GM19193 (cell line): ENCODE measurements at regions not wholly inside any gene's neighbourhood (a gene's known extent, or its start where the extent isn't known, plus 50 kb on each side); places are given as distances from the start of the nearest gene placed in this dataset.

Experiments used
- POLR2A ChIP-seq: IDR thresholded peaks from 4 replicates; pipeline ENCODE4 v1.6.1; 2011; ENCODE audit not compliant: insufficient read depth, insufficient read length; ENCODE audit errors: extremely low read depth

GRCh38 chr16:29141586-29142324, 156.9 kb downstream of the LAT start:
- no peak for TF ChIP-seq POLR2A

DNA sequence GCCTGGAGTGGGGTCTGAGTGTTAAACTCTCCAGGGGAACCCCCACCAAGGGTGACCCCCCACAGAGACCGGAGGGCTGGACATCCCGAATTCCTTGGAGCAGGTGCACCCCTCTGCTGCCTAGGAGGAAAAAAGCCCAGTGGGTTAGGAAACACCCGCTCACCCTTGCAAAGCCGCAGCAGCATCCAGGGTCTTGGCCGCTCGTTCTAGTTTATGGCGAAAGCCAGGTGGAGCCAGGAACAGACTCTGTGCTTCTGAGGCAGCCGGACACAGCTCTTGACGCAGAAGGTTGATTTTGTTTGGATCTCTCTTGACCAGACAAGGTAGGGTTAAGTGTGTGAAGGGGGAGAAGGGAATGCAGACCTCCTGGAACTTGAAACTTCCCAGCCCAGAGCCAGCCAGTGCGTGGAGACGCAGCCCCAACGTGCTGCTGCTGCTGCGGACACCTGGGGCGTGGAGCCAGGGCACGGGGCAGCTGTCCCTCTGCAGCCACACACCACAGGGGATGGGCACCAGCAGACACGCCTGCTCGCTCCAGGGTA, 154.5 kb downstream of the LAT start:
- no peak for TF ChIP-seq POLR2A

- TF ChIP-seq POLR2A, result no peak
Observed at GRCh38 chr16:29126616-29127015, 141.8 kb downstream of the LAT start.

- TF ChIP-seq POLR2A, result no peak
Observed at GRCh38 chr16:29126057-29126494, 141.2 kb downstream of the LAT start.

DNA sequence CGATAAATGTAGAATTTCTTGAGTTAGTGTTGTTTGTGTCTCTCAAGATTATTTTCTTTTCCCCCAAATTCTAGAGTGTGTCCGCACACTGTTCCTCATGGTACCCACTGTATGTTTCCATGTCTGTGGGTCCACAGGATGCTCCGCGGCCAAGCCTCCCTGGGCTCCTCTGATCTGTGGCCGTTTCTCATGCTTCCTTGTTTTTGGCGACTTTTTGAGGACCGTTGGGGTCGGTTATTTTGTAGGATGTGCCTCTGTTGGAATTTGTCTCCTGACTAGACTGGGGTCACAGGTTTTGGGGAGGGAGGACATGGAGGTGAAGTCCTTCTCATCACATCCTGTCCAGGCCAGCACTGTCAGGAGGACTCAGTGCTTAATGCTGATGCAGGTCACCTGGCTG, 140.0 kb downstream of the LAT start:
- TF ChIP-seq POLR2A, result no peak

GRCh38 chr16:29117631-29118030, 132.8 kb downstream of the LAT start:
- no peak for TF ChIP-seq POLR2A

- no peak for TF ChIP-seq POLR2A
Observed at GRCh38 chr16:29116980-29117379, 132.1 kb downstream of the LAT start.

DNA sequence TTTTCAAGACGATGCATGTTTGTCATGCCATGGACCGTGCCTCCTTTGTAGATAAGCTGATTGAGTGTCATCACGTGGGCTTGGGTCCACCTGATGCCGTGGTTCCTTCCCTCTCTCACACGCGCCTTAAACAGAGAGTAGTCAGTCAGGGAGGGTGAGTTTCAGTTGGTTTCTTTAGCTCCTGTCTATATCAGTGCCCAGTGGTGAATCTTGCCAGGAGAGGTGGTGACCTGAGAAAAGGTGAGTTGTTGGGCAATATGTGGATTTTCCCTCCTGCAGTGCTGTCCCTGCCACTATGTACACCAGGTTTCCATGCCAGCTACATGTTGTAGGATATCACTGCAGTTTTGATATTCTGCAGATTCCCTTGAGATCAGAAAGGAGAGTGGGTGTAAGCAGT, 129.7 kb downstream of the LAT start:
- no peak for TF ChIP-seq POLR2A

DNA sequence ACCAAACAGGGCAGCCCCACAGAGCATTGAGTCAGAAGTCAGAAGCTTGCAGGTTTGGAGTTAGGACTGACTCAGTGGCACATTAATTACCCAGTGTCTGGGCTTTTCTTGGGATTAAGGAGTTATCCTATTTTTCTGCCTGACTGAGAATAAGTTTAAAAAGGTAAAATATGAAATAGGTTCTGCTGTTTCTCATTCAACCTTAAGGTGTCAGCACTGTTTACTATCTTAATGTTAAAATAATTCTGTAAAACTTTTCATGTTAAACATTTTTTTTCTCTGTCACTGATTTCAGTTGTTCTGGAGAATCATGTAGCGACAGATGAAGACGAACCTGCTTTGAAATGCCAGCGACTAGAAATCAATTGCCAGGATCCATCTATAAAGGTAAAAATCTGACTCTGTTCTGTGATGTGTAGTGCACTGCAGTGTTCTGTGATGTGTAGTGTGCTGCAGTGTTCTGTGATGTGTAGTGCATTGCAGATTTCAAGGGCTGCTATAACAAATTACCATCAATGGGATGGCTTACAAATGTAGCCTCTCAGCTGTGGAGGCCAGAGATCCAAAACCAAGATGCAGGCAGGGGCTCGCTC, 128.0 kb downstream of the LAT start:
- no peak for TF ChIP-seq POLR2A

DNA sequence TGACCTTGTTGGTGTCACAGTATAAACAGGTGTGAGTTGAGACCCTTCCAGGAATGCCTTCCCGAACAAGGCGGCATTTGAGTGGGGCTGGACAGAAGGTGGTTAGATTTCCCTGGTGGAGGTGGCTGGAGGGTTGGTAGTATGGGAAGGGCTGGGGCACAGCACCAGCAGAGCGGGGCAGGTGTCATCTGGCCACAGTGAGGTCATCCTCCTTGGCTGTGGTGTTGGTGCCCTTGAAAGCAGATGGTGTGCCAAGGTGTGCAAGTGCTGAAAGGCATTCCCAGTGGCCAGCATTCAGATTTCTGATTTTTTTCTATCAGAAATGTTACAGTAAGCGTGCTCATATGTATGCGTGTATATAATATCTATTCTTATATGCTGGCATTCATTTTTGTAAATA, 126.6 kb downstream of the LAT start:
- TF ChIP-seq POLR2A, result no peak

DNA sequence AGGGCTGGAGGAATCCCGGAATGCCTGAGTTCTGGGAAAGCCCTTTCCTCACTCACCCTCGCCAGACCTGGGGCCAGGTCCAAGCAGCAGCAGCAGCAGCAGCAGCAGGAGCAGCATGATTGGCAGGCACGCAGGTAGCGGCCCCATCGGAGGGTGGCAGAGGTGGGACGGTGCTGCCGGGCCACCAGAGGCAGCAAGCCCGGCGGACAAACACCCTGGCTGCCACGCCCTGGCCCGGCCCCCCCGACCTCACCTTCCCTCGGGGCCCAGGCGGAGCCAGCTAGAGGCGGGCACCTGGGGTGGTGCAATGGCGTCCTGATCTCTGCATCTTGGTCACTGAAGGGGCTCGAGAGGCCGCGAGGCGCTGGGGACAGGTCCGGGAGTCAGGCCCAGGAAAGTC, 122.4 kb downstream of the LAT start:
- TF ChIP-seq POLR2A, result no peak

DNA sequence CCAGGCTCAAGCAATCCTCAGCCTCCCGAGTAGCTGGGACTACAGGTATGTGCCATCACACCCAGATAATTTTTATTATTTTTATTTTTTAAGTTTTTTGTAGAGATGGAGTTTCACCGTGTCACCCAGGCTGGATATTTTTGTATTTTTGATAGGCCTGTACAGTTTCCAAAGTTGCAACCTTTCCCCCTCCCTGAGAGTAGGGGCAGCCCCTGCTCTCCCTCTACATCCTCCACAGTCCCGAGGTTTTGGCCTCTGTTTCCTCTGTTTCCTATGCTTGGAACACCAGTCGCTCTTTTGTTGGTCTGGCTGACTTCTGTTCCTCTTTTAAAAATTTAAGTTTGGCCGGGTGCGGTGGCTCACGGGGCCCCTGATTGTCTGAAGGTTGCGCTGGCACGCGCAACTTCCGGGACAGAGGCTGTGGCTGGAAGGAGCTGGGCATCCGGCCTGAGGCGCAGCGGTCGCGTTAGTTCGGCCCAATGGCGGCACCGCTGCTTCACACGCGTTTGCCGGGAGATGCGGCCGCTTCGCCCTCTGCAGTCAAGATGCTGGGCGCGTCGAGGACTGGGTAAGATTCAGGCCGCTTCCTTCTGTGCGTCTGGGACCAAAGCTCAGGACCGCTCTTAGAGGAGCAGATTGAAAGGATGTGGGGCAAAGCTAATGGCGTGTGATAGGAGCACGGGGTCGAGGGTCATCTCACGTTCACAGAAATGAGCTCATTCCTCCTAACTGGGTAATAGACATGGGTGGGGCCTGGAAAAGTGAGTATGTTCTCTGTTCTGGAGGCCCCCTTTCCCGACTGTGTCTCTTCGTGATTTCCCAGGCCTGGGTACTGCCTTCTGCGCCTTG, 89.9 kb downstream of the LAT start:
- TF ChIP-seq POLR2A, result peak; percentile 66
